CD4-positive, alpha-beta T cell treated with Interleukin-21 for 1 hour (primary cell): ENCODE measurements at regions not wholly inside any gene's neighbourhood (a gene's known extent, or its start where the extent isn't known, plus 50 kb on each side); places are given as distances from the start of the nearest gene placed in this dataset.

Source experiments
- DNase-seq: peaks from one replicate; pipeline ENCODE4 v3.0.0-alpha.2; 2020

DNA sequence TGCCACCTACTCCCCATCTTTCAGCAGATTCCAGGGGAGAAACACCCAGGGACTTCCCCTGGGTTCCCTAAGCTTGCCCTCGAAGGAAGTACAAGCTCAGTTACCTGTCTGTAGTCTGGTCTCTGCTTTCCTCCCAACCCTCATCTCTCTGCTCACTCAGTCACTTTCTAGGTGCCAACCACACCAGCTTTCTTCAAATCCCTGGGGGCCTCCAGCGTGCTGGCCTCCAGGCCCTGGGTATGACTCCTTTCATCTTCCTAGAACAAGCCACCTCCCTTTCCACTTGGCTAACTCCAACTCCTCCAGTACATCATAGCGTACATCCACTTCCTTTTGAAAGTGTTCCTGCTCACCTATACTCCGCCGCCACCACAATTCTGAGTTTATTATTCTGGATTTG lies 222.6 kb downstream of the SNX18 start:
- no peak for DNase-seq

DNA sequence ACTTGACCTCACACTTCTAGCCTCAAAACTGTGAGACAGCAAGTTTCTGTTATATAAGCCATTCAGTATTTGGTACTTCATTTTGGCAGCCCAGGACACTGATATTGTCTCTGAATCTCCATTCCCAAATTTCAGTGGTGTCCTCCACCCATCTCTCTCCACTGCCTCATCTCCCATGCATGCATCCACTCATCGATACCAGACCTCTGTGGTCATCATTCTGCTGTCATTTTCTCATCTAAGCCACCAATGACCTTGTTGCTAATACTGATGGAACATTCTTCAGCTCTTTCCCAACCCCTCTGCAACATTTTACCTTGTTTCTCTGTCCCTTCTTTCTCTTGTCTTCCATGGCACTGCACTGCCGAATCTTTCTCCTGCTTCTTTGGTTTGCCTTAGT lies 221.8 kb downstream of the SNX18 start:
- no peak for DNase-seq

DNA sequence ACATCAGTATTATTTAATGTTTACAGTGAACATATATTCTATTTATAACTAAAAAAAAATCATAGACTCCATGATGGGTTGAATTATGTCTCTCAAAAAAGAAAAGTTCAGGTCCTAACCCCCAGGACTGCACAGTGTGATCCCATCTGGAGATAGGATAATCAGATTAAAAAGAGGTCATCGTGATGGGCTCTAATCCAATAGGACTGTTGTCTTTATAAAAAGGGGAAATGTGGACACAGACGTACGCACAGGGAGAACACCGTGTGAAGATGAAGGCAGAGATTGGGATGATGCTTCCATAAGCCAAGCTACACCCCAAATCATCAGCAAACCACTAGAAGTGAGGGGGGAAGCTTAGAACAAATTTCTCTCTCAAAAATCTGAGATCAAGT lies 221.4 kb downstream of the SNX18 start:
- no peak for DNase-seq

GRCh38 chr5:54738118-54738972 lies 220.8 kb downstream of the SNX18 start:
- no peak for DNase-seq

GRCh38 chr5:54736003-54736797 lies 218.6 kb downstream of the SNX18 start:
- DNase-seq, result no peak

- no peak for DNase-seq
These were observed 215.5 kb downstream of the SNX18 start for GRCh38 chr5:54733101-54733500.

DNA sequence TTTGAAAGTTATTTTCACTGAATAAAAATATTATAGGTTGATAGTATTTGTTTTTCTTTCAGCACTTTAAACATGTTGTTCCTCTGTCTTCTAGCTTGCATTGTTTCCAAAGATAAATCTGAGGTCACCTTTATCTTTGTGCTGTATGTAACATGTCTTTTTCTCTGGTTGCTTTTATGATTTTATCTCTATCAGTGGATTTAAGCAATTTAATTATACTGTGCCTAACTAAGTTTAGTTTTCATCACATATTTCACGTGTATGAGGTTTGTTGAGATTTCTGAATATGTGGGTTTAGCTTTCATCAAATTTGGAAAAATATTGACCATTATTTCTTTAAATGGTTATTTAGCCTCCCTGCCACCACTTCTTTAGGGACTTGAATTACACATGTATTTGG lies 214.5 kb downstream of the SNX18 start:
- no peak for DNase-seq

DNA sequence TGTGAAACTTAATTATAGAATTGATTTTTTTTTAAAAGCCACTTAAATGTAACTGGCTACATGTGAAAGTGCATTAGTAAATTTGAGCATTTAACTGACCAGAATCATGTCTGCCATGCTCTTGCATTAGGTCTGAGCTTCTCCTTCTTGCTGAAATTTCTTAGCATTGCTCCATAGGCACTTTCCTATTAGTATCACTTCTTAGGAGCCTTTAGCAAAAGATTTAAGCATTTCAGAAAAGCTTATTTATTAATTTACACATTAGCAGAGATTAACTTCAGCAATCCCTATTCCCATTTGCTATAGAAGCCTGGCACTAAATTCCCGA lies 211.0 kb downstream of the SNX18 start:
- DNase-seq, result no peak

DNA sequence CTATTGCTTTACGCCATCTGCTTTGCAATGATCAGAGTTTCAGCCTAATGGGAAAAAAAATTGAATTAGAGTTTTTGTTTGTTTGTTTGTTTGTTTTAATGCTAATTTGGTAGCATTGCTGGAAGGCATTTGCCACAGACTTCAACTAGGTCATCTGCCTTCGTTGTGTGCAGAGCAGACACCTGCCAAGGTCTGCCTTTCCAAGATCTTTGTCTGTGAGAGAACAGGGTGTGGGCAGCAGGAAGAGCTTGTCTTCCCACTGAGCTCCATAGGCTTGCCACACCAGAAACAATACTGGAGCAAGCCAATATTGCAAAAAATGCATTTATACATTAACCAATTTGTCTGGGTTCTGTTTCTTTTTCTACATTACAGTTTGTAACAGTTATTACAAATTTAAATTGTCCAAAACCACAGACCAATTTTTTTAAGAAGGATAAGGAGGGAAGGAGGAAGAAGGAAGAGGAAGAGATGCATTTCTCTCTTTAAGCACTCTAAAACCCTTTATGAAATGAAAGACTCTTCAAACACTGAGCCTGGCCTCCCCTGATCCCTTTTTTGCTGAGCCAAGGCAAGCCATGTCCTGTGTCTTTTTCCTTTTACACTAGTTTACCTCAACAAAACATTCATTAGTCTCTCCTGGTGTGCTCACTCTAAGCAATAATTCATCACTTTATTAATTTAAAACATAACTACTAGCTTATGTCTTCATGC lies 210.5 kb downstream of the SNX18 start:
- DNase-seq, result no peak

- DNase-seq, result no peak
These were observed 208.1 kb downstream of the SNX18 start for GRCh38 chr5:54725391-54726280.

GRCh38 chr5:54722846-54723433 lies 205.4 kb downstream of the SNX18 start:
- no peak for DNase-seq

DNA sequence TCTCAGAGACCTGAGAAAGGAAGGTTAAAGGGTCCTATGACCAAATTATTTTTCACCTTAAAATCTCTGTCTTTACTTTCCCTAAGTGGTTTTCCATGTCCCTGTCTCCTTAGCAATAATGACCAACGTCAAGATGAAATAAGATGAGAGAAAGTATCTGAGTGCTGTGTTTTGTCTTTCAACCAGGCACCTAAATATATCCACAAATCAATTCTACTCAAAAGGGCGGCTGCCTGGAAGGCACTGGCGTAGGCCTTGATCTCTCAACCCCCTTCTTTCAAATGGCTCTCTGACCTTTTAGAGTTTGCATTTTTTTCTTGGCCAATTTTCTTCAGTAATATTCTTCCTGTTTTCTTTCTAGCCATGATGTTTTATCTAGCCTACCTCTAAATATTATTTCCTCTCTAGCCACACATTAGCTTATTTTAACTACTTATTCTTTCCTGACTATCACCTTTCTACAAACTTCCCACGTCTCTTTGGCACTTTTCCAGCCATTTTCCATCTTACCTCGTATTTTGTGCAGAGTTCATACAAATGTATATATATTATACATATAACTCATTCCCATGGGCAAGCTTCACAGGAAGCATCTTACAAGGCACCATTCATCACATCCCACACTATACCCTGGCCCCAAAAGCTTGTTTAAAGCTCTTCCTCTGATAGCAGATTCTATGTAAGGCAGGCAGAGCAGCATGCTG lies 204.5 kb downstream of the SNX18 start:
- DNase-seq, result no peak

DNA sequence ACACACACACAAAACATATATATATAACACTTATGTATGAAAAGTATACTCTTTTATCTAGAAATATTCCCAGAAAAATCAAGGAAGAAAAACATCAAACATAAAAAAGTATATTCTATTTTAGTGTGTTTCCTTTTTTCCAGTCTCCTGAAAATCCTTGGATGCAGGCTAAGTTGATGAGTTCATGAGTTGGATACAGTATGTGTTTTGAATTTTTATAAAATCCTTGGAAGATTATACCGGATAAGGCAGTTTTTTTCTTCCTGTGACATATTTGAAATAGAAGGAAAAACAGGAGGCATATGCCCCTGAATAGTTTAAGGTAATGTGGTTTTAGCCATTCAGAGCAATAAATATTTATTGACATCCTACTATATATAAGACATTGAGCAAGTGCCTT lies 203.6 kb downstream of the SNX18 start:
- DNase-seq, result no peak

DNA sequence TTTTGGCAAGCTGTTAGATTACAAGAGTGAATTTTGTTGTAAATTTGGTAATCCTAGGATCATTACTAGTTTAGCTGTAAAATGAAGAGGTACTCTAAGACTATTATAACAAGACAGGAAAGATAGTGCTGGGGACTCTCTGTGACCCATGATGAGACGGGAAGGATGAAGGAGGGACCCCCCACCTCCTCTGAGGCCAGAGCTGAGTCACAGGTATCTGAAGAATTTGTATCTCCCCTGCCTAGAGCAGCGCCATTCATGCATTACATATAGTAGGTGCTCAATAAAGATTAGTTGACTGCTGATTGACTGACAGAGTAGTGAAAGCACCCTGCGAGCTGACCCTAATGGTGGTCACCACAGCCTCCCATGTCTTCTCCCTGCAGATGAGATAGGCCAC lies 202.8 kb downstream of the SNX18 start:
- no peak for DNase-seq

GRCh38 chr5:54719384-54720283 lies 202.1 kb downstream of the SNX18 start:
- no peak for DNase-seq

- DNase-seq, result no peak
These were observed 201.1 kb downstream of the SNX18 start for GRCh38 chr5:54718656-54719055.

GRCh38 chr5:54717870-54718269 lies 200.3 kb downstream of the SNX18 start:
- DNase-seq, result no peak

GRCh38 chr5:54717459-54717858 lies 199.9 kb downstream of the SNX18 start:
- DNase-seq, result no peak

GRCh38 chr5:54713923-54714581 lies 196.5 kb downstream of the SNX18 start:
- no peak for DNase-seq

DNA sequence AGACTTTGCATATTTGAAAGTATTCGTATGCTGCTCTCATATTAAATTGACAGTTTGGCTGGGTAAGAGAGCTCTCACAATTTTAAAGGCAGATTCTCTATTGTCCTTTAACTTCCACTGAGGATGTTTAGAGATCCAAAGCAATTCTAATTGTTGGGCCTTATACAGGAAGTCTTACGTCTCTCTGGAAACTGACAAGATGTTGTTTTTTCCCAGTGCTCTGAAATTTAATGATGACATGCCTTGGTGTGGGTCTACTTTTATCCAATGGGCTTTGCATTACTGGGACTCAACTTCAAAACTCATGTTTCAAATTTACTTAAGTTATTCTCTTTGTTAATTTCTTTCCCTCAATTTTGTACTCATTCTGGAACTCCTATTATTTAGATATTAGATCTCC lies 191.5 kb downstream of the SNX18 start:
- no peak for DNase-seq
